PC-3 (cell line): ENCODE measurements at regions not wholly inside any gene's neighbourhood (a gene's known extent, or its start where the extent isn't known, plus 50 kb on each side); places are given as distances from the start of the nearest gene placed in this dataset.

Experiments
- ATAC-seq: fragments of 200-7000 bp; cut with Tn5 transposase; 2 replicates; pipeline ENCODE4 v1.9.1; 2020; ENCODE audit warnings: mild to moderate bottlenecking, moderate library complexity
- BruUV-seq: library from RNA; stranded (reverse); fragments of 400-500 nt; replicated peaks from 2 replicates; lab custom pipeline; 2021; lab: Mats Ljungman, UMichigan
- CTCF ChIA-PET: fragments of 300-600 bp; sonication (Branson Sonifier 250); formaldehyde crosslinking; loops from one replicate; lab custom pipeline; 2022; ENCODE audit warnings: antibody characterized with exemption; lab: Charles Lee
- POLR2A ChIA-PET: fragments of 300-600 bp; sonication (Branson Sonifier 250); formaldehyde crosslinking; loops from one replicate; lab custom pipeline; 2022; ENCODE audit warnings: antibody characterized with exemption; ENCODE audit not compliant: unreplicated experiment; lab: Charles Lee
- DNase-seq: peaks from one replicate; pipeline ENCODE4 v3.0.0-alpha.2; 2015
- H2AFZ ChIP-seq: fragments of 300-600 bp; sonication (generic); 2 replicates; pipeline ENCODE4 v1.6.0; 2016; ENCODE audit warnings: antibody characterized with exemption, low read length
- H3F3A ChIP-seq: fragments of 300-600 bp; sonication (generic); one replicate; pipeline ENCODE4 v1.6.0; 2017; ENCODE audit warnings: antibody characterized with exemption, low read length, control low read depth, mild to moderate bottlenecking; ENCODE audit not compliant: unreplicated experiment
- H3K27ac ChIP-seq: fragments of 300-600 bp; sonication (generic); 2 replicates; pipeline ENCODE4 v1.5.1; 2016; ENCODE audit warnings: mild to moderate bottlenecking, low read length
- H3K27me3 ChIP-seq: fragments of 300-600 bp; sonication (generic); 2 replicates; pipeline ENCODE4 v1.6.1; 2016; ENCODE audit warnings: low read length, mixed read lengths
- H3K36me3 ChIP-seq: fragments of 300-600 bp; sonication (generic); 2 replicates; pipeline ENCODE4 v1.6.1; 2016; ENCODE audit warnings: low read depth, mixed run types, low read length, mixed read lengths
- H3K4me1 ChIP-seq: fragments of 300-600 bp; sonication (generic); 2 replicates; pipeline ENCODE4 v1.5.1; 2016; ENCODE audit warnings: low read length; ENCODE audit not compliant: insufficient read depth
- H3K4me2 ChIP-seq: fragments of 300-600 bp; sonication (generic); 2 replicates; pipeline ENCODE4 v1.6.0; 2016; ENCODE audit warnings: low read length
- H3K4me3 ChIP-seq: fragments of 300-600 bp; sonication (generic); 2 replicates; pipeline ENCODE4 v1.5.1; 2016; ENCODE audit warnings: mild to moderate bottlenecking, low read length, mixed read lengths
- H3K79me2 ChIP-seq: fragments of 300-600 bp; sonication (generic); 2 replicates; pipeline ENCODE4 v1.6.1; 2017; ENCODE audit warnings: low read length, mixed read lengths
- H3K9ac ChIP-seq: fragments of 300-600 bp; sonication (generic); 2 replicates; pipeline ENCODE4 v1.6.0; 2016; ENCODE audit warnings: mild to moderate bottlenecking, low read length
- H3K9me2 ChIP-seq: fragments of 300-600 bp; sonication (generic); replicated peaks from 2 replicates; pipeline ENCODE4 v1.6.1; 2016; ENCODE audit warnings: mixed run types, low read length, mixed read lengths
- H3K9me3 ChIP-seq: fragments of 300-600 bp; sonication (generic); 2 replicates; pipeline ENCODE4 v1.6.1; 2016; ENCODE audit warnings: low read length, mixed read lengths
- H4K20me1 ChIP-seq: fragments of 300-600 bp; sonication (generic); 2 replicates; pipeline ENCODE4 v1.6.1; 2016; ENCODE audit warnings: low read length, mixed read lengths
- EZH2 ChIP-seq: fragments of 300-600 bp; sonication (generic); IDR thresholded peaks from one replicate; pipeline ENCODE4 v1.6.1; 2017; ENCODE audit warnings: antibody characterized with exemption, mild to moderate bottlenecking, low read length; ENCODE audit not compliant: unreplicated experiment
- EZH2phosphoT487 ChIP-seq: fragments of 300-600 bp; sonication (generic); IDR thresholded peaks from 2 replicates; pipeline ENCODE4 v1.6.1; 2018; ENCODE audit warnings: mild to moderate bottlenecking, antibody characterized with exemption, low read length, borderline replicate concordance
- intact Hi-C: fragments of 100-400 bp; cut with micrococcal nuclease; formaldehyde crosslinking; loops from 2 replicates; pipeline ENCODE4 v1.9.0; 2023
- TF ChIP-seq, protein P1 (sequence below): fragments of 300-600 bp; sonication (generic); conservative IDR thresholded peaks from 2 replicates; pipeline ENCODE4 v1.5.1; 2017; ENCODE audit warnings: antibody characterized with exemption, low read depth, mild to moderate bottlenecking, low read length

DNA sequence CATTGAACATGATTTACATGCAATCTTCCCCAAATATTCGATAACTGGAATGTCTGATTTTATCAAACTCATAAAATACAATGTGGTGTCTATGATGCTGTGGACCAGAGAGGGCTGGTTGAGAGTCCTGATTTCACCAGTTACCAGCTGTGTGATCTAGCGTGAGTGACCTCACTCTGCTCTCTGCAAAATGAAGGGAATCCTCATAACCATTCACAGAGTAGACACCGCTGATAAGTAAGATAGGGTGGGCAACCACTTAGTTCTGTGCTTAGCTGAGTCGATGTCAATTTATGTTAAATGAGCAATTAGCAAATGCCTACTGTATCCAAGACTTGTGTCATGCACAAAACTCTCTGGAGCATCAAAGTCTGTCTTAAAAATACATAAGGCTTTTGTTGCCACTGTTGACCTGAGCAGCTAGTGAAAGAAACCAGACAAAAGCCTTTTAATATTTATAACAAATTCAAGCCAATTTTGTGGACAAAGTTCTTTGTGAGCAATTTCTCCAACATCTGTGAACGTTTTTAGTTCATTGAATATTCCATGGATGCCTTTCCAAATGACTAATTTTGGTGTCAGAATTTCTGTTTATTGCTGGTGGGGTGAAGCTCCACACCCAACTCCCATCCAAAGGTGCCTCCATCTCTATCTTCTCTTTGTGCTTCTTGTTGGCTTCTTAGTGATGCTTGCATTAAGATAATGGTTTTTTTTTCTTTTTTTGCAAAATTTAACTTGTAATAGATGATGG, 314.2 kb downstream of the ADRA2A start:
- intact Hi-C loops, result no loop called here
- Histone ChIP-seq H2AFZ (no peak overlapping the region), H3K27ac (no peak overlapping the region), H4K20me1 (no peaks in the 10 kb centered on the region), H3K4me3 (no peak overlapping the region), H3K9me2 (no peaks in the 10 kb centered on the region), H3K36me3 (no peaks in the 10 kb centered on the region), H3K9me3 (no peaks in the 10 kb centered on the region), H3K79me2 (no peaks in the 10 kb centered on the region), H3F3A (no peaks in the 10 kb centered on the region), H3K4me2 (no peak overlapping the region), H3K9ac (no peak overlapping the region), H3K4me1 (no peaks in the 10 kb centered on the region), H3K27me3 (no peaks in the 10 kb centered on the region)
- CTCF ChIA-PET, result no interaction called here
- ATAC-seq (no peak), DNase-seq (no peak)
- BruUV-seq, result no TSS peak
- TF ChIP-seq EZH2phosphoT487 (no peak), EZH2 (no peak)
- TF ChIP-seq, protein P1, sequence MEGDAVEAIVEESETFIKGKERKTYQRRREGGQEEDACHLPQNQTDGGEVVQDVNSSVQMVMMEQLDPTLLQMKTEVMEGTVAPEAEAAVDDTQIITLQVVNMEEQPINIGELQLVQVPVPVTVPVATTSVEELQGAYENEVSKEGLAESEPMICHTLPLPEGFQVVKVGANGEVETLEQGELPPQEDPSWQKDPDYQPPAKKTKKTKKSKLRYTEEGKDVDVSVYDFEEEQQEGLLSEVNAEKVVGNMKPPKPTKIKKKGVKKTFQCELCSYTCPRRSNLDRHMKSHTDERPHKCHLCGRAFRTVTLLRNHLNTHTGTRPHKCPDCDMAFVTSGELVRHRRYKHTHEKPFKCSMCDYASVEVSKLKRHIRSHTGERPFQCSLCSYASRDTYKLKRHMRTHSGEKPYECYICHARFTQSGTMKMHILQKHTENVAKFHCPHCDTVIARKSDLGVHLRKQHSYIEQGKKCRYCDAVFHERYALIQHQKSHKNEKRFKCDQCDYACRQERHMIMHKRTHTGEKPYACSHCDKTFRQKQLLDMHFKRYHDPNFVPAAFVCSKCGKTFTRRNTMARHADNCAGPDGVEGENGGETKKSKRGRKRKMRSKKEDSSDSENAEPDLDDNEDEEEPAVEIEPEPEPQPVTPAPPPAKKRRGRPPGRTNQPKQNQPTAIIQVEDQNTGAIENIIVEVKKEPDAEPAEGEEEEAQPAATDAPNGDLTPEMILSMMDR, result no peak
- POLR2A ChIA-PET, result no interaction called here

DNA sequence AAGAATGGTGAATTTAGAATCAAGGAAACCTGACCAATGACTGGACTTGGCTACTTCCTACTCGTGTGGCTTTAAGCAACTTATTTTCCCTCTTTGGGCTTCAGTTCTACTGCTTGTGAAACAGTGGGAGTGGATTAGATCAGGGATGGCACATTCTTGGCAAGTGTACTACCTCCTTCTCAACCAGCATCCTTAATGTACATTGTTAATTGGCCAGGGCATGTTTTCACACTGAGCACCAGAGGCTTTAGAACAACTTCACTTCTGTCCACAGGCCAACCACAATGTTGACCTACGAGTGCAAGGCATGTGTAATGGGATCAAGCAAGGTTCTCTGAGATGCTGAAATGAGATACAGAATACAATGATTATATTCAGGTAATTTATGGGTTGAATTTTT, 315.3 kb downstream of the ADRA2A start:
- POLR2A ChIA-PET, result interaction anchor here (0.6 kb wide), 1 partner anchor 12 kb away, joined by 3 read pairs; no protein-coding TSS in a partner anchor
- Histone ChIP-seq H3K79me2 (no peaks in the 10 kb centered on the region), H3K4me2 (no peak overlapping the region), H3K4me3 (no peak overlapping the region), H3K9ac (no peak overlapping the region), H3K9me2 (no peaks in the 10 kb centered on the region), H2AFZ (no peak overlapping the region), H3K36me3 (no peaks in the 10 kb centered on the region), H3K27me3 (no peaks in the 10 kb centered on the region), H3K4me1 (no peaks in the 10 kb centered on the region), H4K20me1 (no peaks in the 10 kb centered on the region), H3K27ac (no peak overlapping the region), H3F3A (no peaks in the 10 kb centered on the region), H3K9me3 (no peaks in the 10 kb centered on the region)
- CTCF ChIA-PET, result no interaction called here
- TF ChIP-seq EZH2phosphoT487 (no peak), EZH2 (no peak)
- TF ChIP-seq, protein P1, result no peak
- intact Hi-C loops, result no loop called here
- BruUV-seq, result no TSS peak
- DNase-seq (no peak), ATAC-seq (no peak)

DNA sequence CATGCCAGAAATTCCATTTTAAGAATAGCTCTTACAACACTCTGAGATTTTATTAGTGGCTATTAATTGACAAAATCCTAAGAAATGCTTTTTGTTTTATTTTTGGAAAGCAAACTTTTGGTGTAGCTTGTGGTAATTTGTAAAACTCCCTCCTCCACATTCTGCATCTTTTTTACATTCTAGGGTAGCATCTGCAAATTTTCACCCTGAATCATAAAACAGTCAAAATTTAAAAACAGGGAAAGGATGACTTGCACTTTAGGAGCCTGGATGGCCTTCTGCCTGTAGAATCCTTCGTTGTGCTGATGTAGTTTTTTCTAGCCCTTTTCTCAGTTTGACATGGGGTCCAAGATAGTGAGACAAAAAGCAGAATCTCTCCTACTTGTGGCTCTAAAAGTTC, 316.1 kb downstream of the ADRA2A start:
- Histone ChIP-seq H3K27ac (no peak overlapping the region), H2AFZ (no peak overlapping the region), H3K9me2 (no peaks in the 10 kb centered on the region), H3K4me3 (no peak overlapping the region), H3K4me1 (no peaks in the 10 kb centered on the region), H3K27me3 (no peaks in the 10 kb centered on the region), H3F3A (no peaks in the 10 kb centered on the region), H4K20me1 (no peaks in the 10 kb centered on the region), H3K9me3 (no peaks in the 10 kb centered on the region), H3K79me2 (no peaks in the 10 kb centered on the region), H3K36me3 (no peaks in the 10 kb centered on the region), H3K9ac (no peak overlapping the region), H3K4me2 (no peak overlapping the region)
- TF ChIP-seq, protein P1, result no peak
- TF ChIP-seq EZH2phosphoT487 (no peak), EZH2 (no peak)
- ATAC-seq, result no peak
- BruUV-seq, result no TSS peak
- POLR2A ChIA-PET, result no interaction called here
- intact Hi-C loops, result no loop called here
- no peak for DNase-seq
- CTCF ChIA-PET, result no interaction called here
